ENCODE measurements at regions not wholly inside any gene's neighbourhood (a gene's known extent, or its start where the extent isn't known, plus 50 kb on each side); places are given as distances from the start of the nearest gene placed in this dataset.

- DNase-seq (ENCODE audit: low read depth), result no peak
- no peak overlapping the region for H3K4me3 ChIP-seq (ENCODE audit: control insufficient read depth, low read depth, low read length)
- no peak for TF ChIP-seq CTCF (IDR thresholded peaks at IDR 0.05; ENCODE audit: control insufficient read depth, insufficient read depth, low read depth, low read length, missing control alignments)
Observed at GRCh38 chr7:25662841-25663800, 434.8 kb upstream of the NPVF start.

GRCh38 chr7:25663877-25664276 is 435.6 kb upstream of the NPVF start:
- no peak overlapping the region for H3K4me3 ChIP-seq (ENCODE audit: control insufficient read depth, low read depth, low read length)
- DNase-seq (ENCODE audit: low read depth), result no peak
- no peak for TF ChIP-seq CTCF (IDR thresholded peaks at IDR 0.05; ENCODE audit: control insufficient read depth, insufficient read depth, low read depth, low read length, missing control alignments)

GRCh38 chr7:25664593-25664992 is 436.3 kb upstream of the NPVF start:
- H3K4me3 ChIP-seq (ENCODE audit: control insufficient read depth, low read depth, low read length), result no peak overlapping the region
- no peak for TF ChIP-seq CTCF (IDR thresholded peaks at IDR 0.05; ENCODE audit: control insufficient read depth, insufficient read depth, low read depth, low read length, missing control alignments)
- no peak for DNase-seq (ENCODE audit: low read depth)

GRCh38 chr7:25665374-25665773 is 437.1 kb upstream of the NPVF start:
- no peak for TF ChIP-seq CTCF (IDR thresholded peaks at IDR 0.05; ENCODE audit: control insufficient read depth, insufficient read depth, low read depth, low read length, missing control alignments)
- no peak overlapping the region for H3K4me3 ChIP-seq (ENCODE audit: control insufficient read depth, low read depth, low read length)
- DNase-seq (ENCODE audit: low read depth), result no peak

GRCh38 chr7:25665903-25666670 is 437.8 kb upstream of the NPVF start:
- DNase-seq (ENCODE audit: low read depth), result no peak
- no peak for TF ChIP-seq CTCF (IDR thresholded peaks at IDR 0.05; ENCODE audit: control insufficient read depth, insufficient read depth, low read depth, low read length, missing control alignments)
- no peak overlapping the region for H3K4me3 ChIP-seq (ENCODE audit: control insufficient read depth, low read depth, low read length)

GRCh38 chr7:25666671-25667060 is 438.4 kb upstream of the NPVF start:
- no peak for DNase-seq (ENCODE audit: low read depth)
- H3K4me3 ChIP-seq (ENCODE audit: control insufficient read depth, low read depth, low read length), result no peak overlapping the region
- no peak for TF ChIP-seq CTCF (IDR thresholded peaks at IDR 0.05; ENCODE audit: control insufficient read depth, insufficient read depth, low read depth, low read length, missing control alignments)
